NCI-H2081 (cell line): ENCODE measurements at regions not wholly inside any gene's neighbourhood (a gene's known extent, or its start where the extent isn't known, plus 50 kb on each side); places are given as distances from the start of the nearest gene placed in this dataset.

Source experiments
- DNase-seq, 2 experiments: peaks; one replicate each; lab custom pipeline; 2025; lab: John Stamatoyannopoulos, UW

- DNase-seq = no peak
Observed at GRCh38 chr4:147423229-147423628, 57.7 kb upstream of the EDNRA start.

- no peak for DNase-seq
Observed at GRCh38 chr4:147425019-147425418, 55.9 kb upstream of the EDNRA start.

- DNase-seq = no peak
Observed at GRCh38 chr4:147428583-147428982, 52.3 kb upstream of the EDNRA start.

DNA sequence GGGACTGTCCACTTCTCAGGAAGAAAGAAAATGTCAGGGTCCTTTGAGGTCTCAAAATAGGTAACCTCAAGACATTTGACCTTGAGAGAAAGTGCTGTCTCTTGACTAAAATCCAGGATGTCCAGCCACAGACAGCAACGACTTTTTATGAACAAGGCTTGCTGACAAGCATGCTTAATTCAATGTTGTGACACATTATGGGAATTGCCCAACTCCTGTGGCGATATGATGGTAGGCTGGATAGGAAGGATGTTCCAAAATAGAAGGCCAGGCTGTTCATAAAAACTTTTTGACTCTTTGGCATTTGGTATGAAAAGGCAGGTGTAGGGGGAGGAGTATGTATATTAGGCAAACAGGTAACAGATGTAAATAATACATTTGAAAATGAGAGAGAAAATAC, 50.8 kb upstream of the EDNRA start:
- DNase-seq = no peak
